ENCODE measurements at regions not wholly inside any gene's neighbourhood (a gene's known extent, or its start where the extent isn't known, plus 50 kb on each side); places are given as distances from the start of the nearest gene placed in this dataset.

- peak; percentile 28 for ATAC-seq (replicated peaks)
- peak overlapping the region; percentile 72 for H3K4me3 Mint-ChIP-seq
- H3K27ac Mint-ChIP-seq = peak overlapping the region; percentile 93
- peaks cover 60% of the 10 kb centered on the region for H3K4me1 Mint-ChIP-seq
- H3K27me3 Mint-ChIP-seq = no peaks in the 10 kb centered on the region
- H3K36me3 Mint-ChIP-seq (ENCODE audit: low read depth) = no peaks in the 10 kb centered on the region
- peaks cover 11% of the 10 kb centered on the region for H3K9me3 Mint-ChIP-seq
Measured at GRCh38 chr7:22676385-22676784, 50.6 kb upstream of the IL6 start.

GRCh38 chr7:22675917-22676343 lies 51.1 kb upstream of the IL6 start:
- H3K9me3 Mint-ChIP-seq = peaks cover 11% of the 10 kb centered on the region
- ATAC-seq (replicated peaks) = peak; percentile 78
- peaks cover 57% of the 10 kb centered on the region for H3K4me1 Mint-ChIP-seq
- no peaks in the 10 kb centered on the region for H3K27me3 Mint-ChIP-seq
- H3K4me3 Mint-ChIP-seq = peak overlapping the region; percentile 72
- H3K36me3 Mint-ChIP-seq (ENCODE audit: low read depth) = no peaks in the 10 kb centered on the region
- H3K27ac Mint-ChIP-seq = peak overlapping the region; percentile 93

DNA sequence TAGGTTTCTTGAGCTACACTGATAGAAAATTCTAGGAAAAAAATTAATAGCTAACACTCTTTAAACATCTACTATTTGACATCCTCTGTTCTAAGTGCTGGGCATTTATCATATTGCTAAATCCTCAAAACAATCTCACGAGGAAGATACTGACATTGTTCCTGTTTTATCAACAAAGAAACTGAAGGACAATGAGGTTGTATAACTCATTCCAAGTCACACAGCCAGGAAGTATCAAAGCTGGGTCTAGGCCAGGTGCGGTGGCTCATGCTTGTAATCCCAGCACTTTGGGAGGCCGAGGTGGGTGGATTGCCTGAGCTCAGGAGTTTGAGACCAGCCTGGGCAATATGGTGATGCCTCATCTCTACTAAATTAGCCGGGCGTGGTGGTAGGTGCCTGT lies 51.6 kb upstream of the IL6 start:
- no peak for ATAC-seq (replicated peaks)
- Mint-ChIP-seq H3K36me3 (ENCODE audit: low read depth) (no peaks in the 10 kb centered on the region), H3K27me3 (no peaks in the 10 kb centered on the region), H3K4me3 (peak overlapping the region; percentile 72), H3K4me1 (peaks cover 52% of the 10 kb centered on the region), H3K9me3 (peaks cover 11% of the 10 kb centered on the region), H3K27ac (peak overlapping the region; percentile 93)

- H3K4me3 Mint-ChIP-seq = peak overlapping the region; percentile 4
- H3K36me3 Mint-ChIP-seq (ENCODE audit: low read depth) = no peaks in the 10 kb centered on the region
- H3K9me3 Mint-ChIP-seq = peaks cover 11% of the 10 kb centered on the region
- no peak for ATAC-seq (replicated peaks)
- no peaks in the 10 kb centered on the region for H3K27me3 Mint-ChIP-seq
- no peak overlapping the region for H3K27ac Mint-ChIP-seq
- H3K4me1 Mint-ChIP-seq = peaks cover 42% of the 10 kb centered on the region
Measured at GRCh38 chr7:22672846-22673680, 53.9 kb upstream of the IL6 start.

DNA sequence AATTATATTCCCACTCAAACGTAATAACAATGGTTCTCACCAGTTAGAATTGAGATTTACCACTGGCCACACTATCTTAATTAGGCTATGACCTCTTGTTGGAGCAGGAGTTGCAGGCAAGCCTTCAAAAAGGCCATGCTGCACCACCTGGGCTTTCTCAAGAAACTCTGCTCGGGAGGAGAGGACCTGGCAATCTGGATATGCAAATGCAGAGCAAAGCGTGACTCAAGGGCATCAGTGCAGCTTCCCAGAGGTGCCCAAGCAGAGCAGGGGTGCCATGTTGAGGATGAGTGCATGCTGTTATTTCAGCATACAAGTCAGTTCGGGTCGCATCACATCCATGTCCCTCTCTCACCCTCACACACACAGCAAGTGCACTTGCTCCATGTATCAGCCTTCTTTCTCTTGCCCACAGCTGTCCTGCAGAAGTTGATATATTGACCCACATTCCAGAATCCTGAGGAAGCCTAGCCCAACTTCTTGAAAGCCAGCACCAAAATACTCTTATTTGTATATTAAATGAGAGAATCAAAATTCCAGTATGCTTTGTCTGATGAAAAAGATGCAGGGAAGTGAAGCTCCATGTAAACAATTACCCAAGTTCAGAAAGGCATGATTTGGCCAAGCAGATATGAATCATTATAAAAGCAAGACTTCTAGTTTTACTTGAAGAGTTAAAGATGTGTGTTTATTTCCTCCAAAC lies 55.7 kb upstream of the IL6 start:
- peaks cover 7% of the 10 kb centered on the region for H3K9me3 Mint-ChIP-seq
- H3K4me3 Mint-ChIP-seq = no peak overlapping the region
- H3K27ac Mint-ChIP-seq = no peak overlapping the region
- no peaks in the 10 kb centered on the region for H3K36me3 Mint-ChIP-seq (ENCODE audit: low read depth)
- ATAC-seq (replicated peaks) = no peak
- peaks cover 32% of the 10 kb centered on the region for H3K4me1 Mint-ChIP-seq
- H3K27me3 Mint-ChIP-seq = no peaks in the 10 kb centered on the region

GRCh38 chr7:22670422-22670815 lies 56.6 kb upstream of the IL6 start:
- peaks cover 7% of the 10 kb centered on the region for H3K9me3 Mint-ChIP-seq
- H3K4me3 Mint-ChIP-seq = no peak overlapping the region
- H3K4me1 Mint-ChIP-seq = peaks cover 24% of the 10 kb centered on the region
- no peaks in the 10 kb centered on the region for H3K36me3 Mint-ChIP-seq (ENCODE audit: low read depth)
- H3K27me3 Mint-ChIP-seq = no peaks in the 10 kb centered on the region
- no peak for ATAC-seq (replicated peaks)
- H3K27ac Mint-ChIP-seq = no peak overlapping the region

DNA sequence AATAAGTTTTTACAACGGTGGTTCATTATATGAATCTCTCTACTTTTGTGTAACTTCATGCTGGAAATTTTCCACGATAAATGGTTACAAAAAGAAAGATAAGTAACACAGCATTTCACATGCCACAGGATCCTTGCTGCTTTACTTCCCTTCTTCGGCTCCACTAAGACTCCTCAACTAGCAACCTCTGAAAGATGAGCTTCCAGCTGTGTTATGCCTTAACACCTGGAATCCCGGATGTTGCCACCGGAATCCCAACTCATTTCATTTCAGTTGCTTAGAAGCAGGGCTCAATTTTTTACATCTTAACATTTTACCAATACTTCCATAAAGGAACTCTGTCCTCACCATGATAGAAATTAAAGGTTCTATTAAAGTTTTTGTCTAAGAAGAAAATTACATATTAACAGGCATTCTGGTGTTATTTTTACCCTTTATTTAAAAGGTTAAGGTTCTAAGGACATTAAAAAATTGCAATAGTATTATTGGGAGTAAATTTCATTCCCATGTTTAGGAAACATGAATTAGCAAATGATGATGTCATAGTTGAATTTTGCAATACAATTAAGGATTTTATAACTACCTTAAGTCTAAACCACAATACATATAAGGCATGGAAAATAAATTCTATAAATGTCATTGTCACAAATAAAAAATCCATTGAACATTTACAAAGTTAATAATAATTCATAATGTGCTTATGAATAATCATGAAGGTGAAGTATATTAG lies 57.1 kb upstream of the IL6 start:
- peaks cover 7% of the 10 kb centered on the region for H3K9me3 Mint-ChIP-seq
- no peaks in the 10 kb centered on the region for H3K27me3 Mint-ChIP-seq
- peaks cover 24% of the 10 kb centered on the region for H3K4me1 Mint-ChIP-seq
- ATAC-seq (replicated peaks) = no peak
- no peak overlapping the region for H3K27ac Mint-ChIP-seq
- H3K36me3 Mint-ChIP-seq (ENCODE audit: low read depth) = no peaks in the 10 kb centered on the region
- no peak overlapping the region for H3K4me3 Mint-ChIP-seq

DNA sequence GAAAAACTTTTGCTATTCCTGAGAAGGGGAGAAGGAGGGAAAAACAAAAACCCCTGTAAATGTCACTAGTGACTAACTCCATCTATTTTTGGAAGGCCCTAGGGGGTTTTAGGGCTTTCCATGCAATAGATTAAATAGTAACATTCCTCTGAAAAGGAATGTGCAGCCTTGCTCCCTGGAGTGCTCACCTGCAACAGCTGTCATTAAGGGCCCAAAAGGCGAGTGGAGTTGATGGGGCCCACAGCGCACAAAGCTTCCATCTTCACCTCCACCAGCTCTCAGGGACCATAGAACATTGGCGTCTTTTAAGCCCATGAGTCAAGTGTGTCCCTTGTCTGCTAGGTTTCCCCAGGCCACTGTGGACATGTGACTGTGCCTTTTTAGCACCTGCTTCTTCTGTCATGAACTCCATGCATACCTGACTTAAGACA lies 58.0 kb upstream of the IL6 start:
- peaks cover 7% of the 10 kb centered on the region for H3K9me3 Mint-ChIP-seq
- H3K27ac Mint-ChIP-seq = no peak overlapping the region
- H3K36me3 Mint-ChIP-seq (ENCODE audit: low read depth) = no peaks in the 10 kb centered on the region
- no peak for ATAC-seq (replicated peaks)
- H3K27me3 Mint-ChIP-seq = no peaks in the 10 kb centered on the region
- H3K4me1 Mint-ChIP-seq = peaks cover 24% of the 10 kb centered on the region
- H3K4me3 Mint-ChIP-seq = no peak overlapping the region

- Mint-ChIP-seq H3K4me1 (peaks cover 22% of the 10 kb centered on the region), H3K27me3 (no peaks in the 10 kb centered on the region), H3K4me3 (peak overlapping the region; percentile 19), H3K36me3 (ENCODE audit: low read depth) (no peaks in the 10 kb centered on the region), H3K9me3 (no peaks in the 10 kb centered on the region), H3K27ac (peak overlapping the region; percentile 17)
- ATAC-seq (replicated peaks) = peak; percentile 57
Measured at GRCh38 chr7:22667562-22668239, 59.3 kb upstream of the IL6 start.

- peaks cover 24% of the 10 kb centered on the region for H3K4me1 Mint-ChIP-seq
- peak overlapping the region; percentile 17 for H3K27ac Mint-ChIP-seq
- H3K9me3 Mint-ChIP-seq = no peaks in the 10 kb centered on the region
- peak overlapping the region; percentile 19 for H3K4me3 Mint-ChIP-seq
- no peak for ATAC-seq (replicated peaks)
- peaks cover 4% of the 10 kb centered on the region for H3K27me3 Mint-ChIP-seq
- H3K36me3 Mint-ChIP-seq (ENCODE audit: low read depth) = no peaks in the 10 kb centered on the region
Measured at GRCh38 chr7:22667187-22667561, 59.8 kb upstream of the IL6 start.

- no peaks in the 10 kb centered on the region for H3K36me3 Mint-ChIP-seq (ENCODE audit: low read depth)
- peaks cover 6% of the 10 kb centered on the region for H3K27me3 Mint-ChIP-seq
- H3K9me3 Mint-ChIP-seq = no peaks in the 10 kb centered on the region
- no peak overlapping the region for H3K27ac Mint-ChIP-seq
- no peak overlapping the region for H3K4me3 Mint-ChIP-seq
- ATAC-seq (replicated peaks) = no peak
- peaks cover 24% of the 10 kb centered on the region for H3K4me1 Mint-ChIP-seq
Measured at GRCh38 chr7:22666732-22667131, 60.3 kb upstream of the IL6 start.

- no peaks in the 10 kb centered on the region for H3K36me3 Mint-ChIP-seq (ENCODE audit: low read depth)
- ATAC-seq (replicated peaks) = peak; percentile 37
- peaks cover 8% of the 10 kb centered on the region for H3K27me3 Mint-ChIP-seq
- H3K9me3 Mint-ChIP-seq = no peaks in the 10 kb centered on the region
- H3K4me1 Mint-ChIP-seq = peaks cover 24% of the 10 kb centered on the region
- H3K27ac Mint-ChIP-seq = no peak overlapping the region
- no peak overlapping the region for H3K4me3 Mint-ChIP-seq
Measured at GRCh38 chr7:22665923-22666322, 61.1 kb upstream of the IL6 start.

- Mint-ChIP-seq H3K4me1 (peaks cover 24% of the 10 kb centered on the region), H3K27ac (no peak overlapping the region), H3K27me3 (peaks cover 8% of the 10 kb centered on the region), H3K9me3 (no peaks in the 10 kb centered on the region), H3K36me3 (ENCODE audit: low read depth) (no peaks in the 10 kb centered on the region), H3K4me3 (no peak overlapping the region)
- ATAC-seq (replicated peaks) = no peak
Measured at GRCh38 chr7:22664988-22665798, 61.8 kb upstream of the IL6 start.
